Panc1 (cell line): ENCODE measurements at regions not wholly inside any gene's neighbourhood (a gene's known extent, or its start where the extent isn't known, plus 50 kb on each side); places are given as distances from the start of the nearest gene placed in this dataset.

Experiments used
- ATAC-seq: fragments of 200-7000 bp; cut with Tn5 transposase; 2 replicates; pipeline ENCODE4 v1.9.1; 2020; ENCODE audit warnings: mild to moderate bottlenecking, moderate library complexity
- BruUV-seq: library from RNA; stranded (reverse); fragments of 400-500 nt; replicated peaks from 2 replicates; lab custom pipeline; 2021; lab: Mats Ljungman, UMichigan
- CTCF ChIA-PET: fragments of 300-600 bp; sonication (Branson Sonifier 250); formaldehyde crosslinking; loops from one replicate; lab custom pipeline; 2022; ENCODE audit warnings: antibody characterized with exemption; lab: Charles Lee
- POLR2A ChIA-PET: fragments of 300-600 bp; sonication (Branson Sonifier 250); formaldehyde crosslinking; loops from one replicate; lab custom pipeline; 2022; ENCODE audit warnings: antibody characterized with exemption; lab: Charles Lee
- DNase-seq: peaks from one replicate; pipeline ENCODE4 v3.0.0-alpha.2; 2010; ENCODE audit warnings: low read depth, low spot score
- H3K27ac ChIP-seq: 2 replicates; pipeline ENCODE4 v1.5.1; 2011; ENCODE audit warnings: mild to moderate bottlenecking, low read length, inconsistent platforms
- H3K27me3 ChIP-seq: fragments of 200-500 bp; sonication (Bioruptor generic); 2 replicates; pipeline ENCODE4 v1.6.0; 2014; ENCODE audit warnings: low read length, inconsistent platforms; ENCODE audit not compliant: control insufficient read depth, insufficient read depth
- H3K36me3 ChIP-seq: fragments of 200-500 bp; sonication (Bioruptor generic); 2 replicates; pipeline ENCODE4 v1.5.1; 2014; ENCODE audit warnings: inconsistent platforms, mild to moderate bottlenecking, low read length, moderate library complexity; ENCODE audit not compliant: control insufficient read depth, insufficient read depth
- H3K4me1 ChIP-seq: 2 replicates; pipeline ENCODE4 v1.5.1; 2011; ENCODE audit warnings: inconsistent platforms, mild to moderate bottlenecking, low read length, moderate library complexity; ENCODE audit not compliant: control insufficient read depth, insufficient read depth
- H3K4me3 ChIP-seq, 2 experiments: 2 replicates each; pipeline ENCODE4 v1.5.1; 2011 to 2012; ENCODE audit warnings: low read depth in 2 of 2, low read length in 2 of 2, mild to moderate bottlenecking in 2 of 2, inconsistent platforms in 1 of 2, moderate library complexity in 1 of 2
- H3K9me3 ChIP-seq: fragments of 200-500 bp; sonication (Bioruptor generic); 2 replicates; pipeline ENCODE4 v1.5.1; 2014; ENCODE audit warnings: low read depth, mild to moderate bottlenecking, inconsistent platforms, low read length, moderate library complexity; ENCODE audit not compliant: control insufficient read depth, insufficient read depth
- POLR2AphosphoS5 ChIP-seq: IDR thresholded peaks from 2 replicates; pipeline ENCODE4 v1.6.1; 2012; ENCODE audit warnings: mild to moderate bottlenecking, low read depth, low read length, moderate library complexity
- SIN3A ChIP-seq: IDR thresholded peaks from 2 replicates; pipeline ENCODE4 v1.6.1; 2012; ENCODE audit warnings: low read depth, mild to moderate bottlenecking, low read length, moderate library complexity, borderline replicate concordance; ENCODE audit not compliant: insufficient read depth
- TCF7L2 ChIP-seq: IDR thresholded peaks from 2 replicates; pipeline ENCODE4 v1.6.1; 2011; ENCODE audit warnings: mild to moderate bottlenecking, low read depth, low read length, inconsistent platforms
- in situ Hi-C: cut with HindIII; loops from 2 replicates; pipeline ENCODE4 v1.10.0; 2016; ENCODE audit warnings: low sequenced_read_pairs, low pct_unique_long_range_greater_than_20kb
- intact Hi-C: fragments of 100-400 bp; cut with micrococcal nuclease; formaldehyde crosslinking; loops from one replicate; pipeline ENCODE4 v1.10.0; 2022; ENCODE audit not compliant: unreplicated experiment
- TF ChIP-seq, protein P1 (sequence below): fragments of 450-650 bp; IDR thresholded peaks from 2 replicates; pipeline ENCODE4 v1.5.1; 2017; ENCODE audit warnings: mild to moderate bottlenecking
- TF ChIP-seq, protein P2 (sequence below), 2 experiments: IDR thresholded peaks; 2 replicates each; pipeline ENCODE4 v1.6.1; 2011 to 2012; ENCODE audit warnings: low read depth in 2 of 2, control low read depth in 1 of 2, low read length in 1 of 2, mild to moderate bottlenecking in 1 of 2, moderate library complexity in 1 of 2; ENCODE audit not compliant: insufficient read depth in 1 of 2

DNA sequence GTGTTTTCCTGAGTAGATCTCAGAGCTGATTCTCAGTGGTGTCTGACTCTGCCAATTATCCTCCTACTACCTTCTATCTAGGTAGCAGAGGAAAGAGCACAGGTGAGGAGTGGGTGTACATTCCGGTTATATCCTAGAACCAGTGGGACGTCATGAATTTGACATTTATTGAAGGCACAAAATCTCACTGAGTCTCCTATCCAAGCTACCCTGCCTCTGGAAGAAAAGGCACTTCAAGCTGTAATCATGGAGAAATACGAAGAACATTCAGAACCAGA lies 952.2 kb downstream of the TUSC7 start:
- no peaks in the 10 kb centered on the region for H3K4me1 ChIP-seq
- no peak overlapping the region for H3K4me3 ChIP-seq
- no peak for DNase-seq
- no peaks in the 10 kb centered on the region for H3K36me3 ChIP-seq
- H3K9me3 ChIP-seq: no peaks in the 10 kb centered on the region
- CTCF ChIA-PET: no interaction called here
- intact Hi-C loops: no loop called here
- POLR2A ChIA-PET: no interaction called here
- TF ChIP-seq SIN3A (no peak), TCF7L2 (no peak), POLR2AphosphoS5 (no peak)
- TF ChIP-seq, protein P1, sequence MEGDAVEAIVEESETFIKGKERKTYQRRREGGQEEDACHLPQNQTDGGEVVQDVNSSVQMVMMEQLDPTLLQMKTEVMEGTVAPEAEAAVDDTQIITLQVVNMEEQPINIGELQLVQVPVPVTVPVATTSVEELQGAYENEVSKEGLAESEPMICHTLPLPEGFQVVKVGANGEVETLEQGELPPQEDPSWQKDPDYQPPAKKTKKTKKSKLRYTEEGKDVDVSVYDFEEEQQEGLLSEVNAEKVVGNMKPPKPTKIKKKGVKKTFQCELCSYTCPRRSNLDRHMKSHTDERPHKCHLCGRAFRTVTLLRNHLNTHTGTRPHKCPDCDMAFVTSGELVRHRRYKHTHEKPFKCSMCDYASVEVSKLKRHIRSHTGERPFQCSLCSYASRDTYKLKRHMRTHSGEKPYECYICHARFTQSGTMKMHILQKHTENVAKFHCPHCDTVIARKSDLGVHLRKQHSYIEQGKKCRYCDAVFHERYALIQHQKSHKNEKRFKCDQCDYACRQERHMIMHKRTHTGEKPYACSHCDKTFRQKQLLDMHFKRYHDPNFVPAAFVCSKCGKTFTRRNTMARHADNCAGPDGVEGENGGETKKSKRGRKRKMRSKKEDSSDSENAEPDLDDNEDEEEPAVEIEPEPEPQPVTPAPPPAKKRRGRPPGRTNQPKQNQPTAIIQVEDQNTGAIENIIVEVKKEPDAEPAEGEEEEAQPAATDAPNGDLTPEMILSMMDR: no peak
- TF ChIP-seq, protein P2, sequence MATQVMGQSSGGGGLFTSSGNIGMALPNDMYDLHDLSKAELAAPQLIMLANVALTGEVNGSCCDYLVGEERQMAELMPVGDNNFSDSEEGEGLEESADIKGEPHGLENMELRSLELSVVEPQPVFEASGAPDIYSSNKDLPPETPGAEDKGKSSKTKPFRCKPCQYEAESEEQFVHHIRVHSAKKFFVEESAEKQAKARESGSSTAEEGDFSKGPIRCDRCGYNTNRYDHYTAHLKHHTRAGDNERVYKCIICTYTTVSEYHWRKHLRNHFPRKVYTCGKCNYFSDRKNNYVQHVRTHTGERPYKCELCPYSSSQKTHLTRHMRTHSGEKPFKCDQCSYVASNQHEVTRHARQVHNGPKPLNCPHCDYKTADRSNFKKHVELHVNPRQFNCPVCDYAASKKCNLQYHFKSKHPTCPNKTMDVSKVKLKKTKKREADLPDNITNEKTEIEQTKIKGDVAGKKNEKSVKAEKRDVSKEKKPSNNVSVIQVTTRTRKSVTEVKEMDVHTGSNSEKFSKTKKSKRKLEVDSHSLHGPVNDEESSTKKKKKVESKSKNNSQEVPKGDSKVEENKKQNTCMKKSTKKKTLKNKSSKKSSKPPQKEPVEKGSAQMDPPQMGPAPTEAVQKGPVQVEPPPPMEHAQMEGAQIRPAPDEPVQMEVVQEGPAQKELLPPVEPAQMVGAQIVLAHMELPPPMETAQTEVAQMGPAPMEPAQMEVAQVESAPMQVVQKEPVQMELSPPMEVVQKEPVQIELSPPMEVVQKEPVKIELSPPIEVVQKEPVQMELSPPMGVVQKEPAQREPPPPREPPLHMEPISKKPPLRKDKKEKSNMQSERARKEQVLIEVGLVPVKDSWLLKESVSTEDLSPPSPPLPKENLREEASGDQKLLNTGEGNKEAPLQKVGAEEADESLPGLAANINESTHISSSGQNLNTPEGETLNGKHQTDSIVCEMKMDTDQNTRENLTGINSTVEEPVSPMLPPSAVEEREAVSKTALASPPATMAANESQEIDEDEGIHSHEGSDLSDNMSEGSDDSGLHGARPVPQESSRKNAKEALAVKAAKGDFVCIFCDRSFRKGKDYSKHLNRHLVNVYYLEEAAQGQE (IDR thresholded peaks at IDR 0.05; ENCODE audit: insufficient read depth in 1 of 2, low read depth in 2 of 2, low read length in 1 of 2): no peak
- H3K27me3 ChIP-seq: no peaks in the 10 kb centered on the region
- ATAC-seq: no peak
- in situ Hi-C loops: no loop called here
- H3K27ac ChIP-seq: no peak overlapping the region
- BruUV-seq: no TSS peak

DNA sequence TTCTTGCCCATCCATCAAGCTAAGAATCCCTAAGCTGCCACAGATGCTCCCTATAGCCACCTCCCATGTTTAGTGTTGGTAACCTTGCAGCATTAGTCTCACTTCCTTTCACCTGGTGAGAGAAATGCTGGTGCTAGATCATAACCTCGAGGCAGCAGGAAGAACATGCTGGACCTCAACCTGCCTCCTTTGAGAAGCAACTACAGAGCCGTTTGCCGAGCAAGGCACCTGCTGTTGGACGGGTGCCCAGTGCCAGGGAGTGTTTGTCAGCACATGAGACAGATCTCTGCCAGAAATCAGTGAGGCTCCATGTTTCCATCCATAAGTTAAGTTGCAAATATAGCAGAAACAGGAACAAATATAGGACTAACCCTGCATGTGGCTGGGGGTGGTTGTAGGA lies 955.7 kb downstream of the TUSC7 start:
- BruUV-seq: no TSS peak
- H3K36me3 ChIP-seq: no peaks in the 10 kb centered on the region
- H3K4me3 ChIP-seq: no peak overlapping the region
- DNase-seq (no peak), ATAC-seq (no peak)
- intact Hi-C loops (no loop called here), in situ Hi-C loops (no loop called here)
- H3K27me3 ChIP-seq: no peaks in the 10 kb centered on the region
- H3K27ac ChIP-seq: no peak overlapping the region
- POLR2A ChIA-PET: no interaction called here
- TF ChIP-seq TCF7L2 (no peak), SIN3A (no peak), POLR2AphosphoS5 (no peak)
- TF ChIP-seq, protein P1: no peak
- TF ChIP-seq, protein P2 (IDR thresholded peaks at IDR 0.05; ENCODE audit: insufficient read depth in 1 of 2, low read depth in 2 of 2, low read length in 1 of 2): no peak
- CTCF ChIA-PET: no interaction called here
- no peaks in the 10 kb centered on the region for H3K4me1 ChIP-seq
- no peaks in the 10 kb centered on the region for H3K9me3 ChIP-seq
